Prostate gland (tissue), 2 donors: ENCODE measurements at regions not wholly inside any gene's neighbourhood (a gene's known extent, or its start where the extent isn't known, plus 50 kb on each side); places are given as distances from the start of the nearest gene placed in this dataset.
"Not testable (repeated sequence)": the region's sequence is repeated elsewhere in the genome, so short reads cannot be mapped to it uniquely, and the experiment has no call there.

ENCODE experiments used
- POLR2A ChIP-seq: fragments of 450-650 bp; IDR thresholded peaks from one replicate; pipeline ENCODE4 v1.6.1; 2016; ENCODE audit warnings: antibody characterized with exemption, mild to moderate bottlenecking
- TF ChIP-seq, protein P1 (sequence below), 4 experiments: fragments of 200-600 bp in 2 of 4; fragments of 450-650 bp in 2 of 4; sonication (generic) in 2 of 4; IDR thresholded peaks; 1 replicate in 3 of 4; 2 replicates in 1 of 4; pipeline ENCODE4 v1.5.1; 2016 to 2019; ENCODE audit warnings: antibody characterized with exemption in 4 of 4, mild to moderate bottlenecking in 2 of 4, moderate library complexity in 2 of 4

DNA sequence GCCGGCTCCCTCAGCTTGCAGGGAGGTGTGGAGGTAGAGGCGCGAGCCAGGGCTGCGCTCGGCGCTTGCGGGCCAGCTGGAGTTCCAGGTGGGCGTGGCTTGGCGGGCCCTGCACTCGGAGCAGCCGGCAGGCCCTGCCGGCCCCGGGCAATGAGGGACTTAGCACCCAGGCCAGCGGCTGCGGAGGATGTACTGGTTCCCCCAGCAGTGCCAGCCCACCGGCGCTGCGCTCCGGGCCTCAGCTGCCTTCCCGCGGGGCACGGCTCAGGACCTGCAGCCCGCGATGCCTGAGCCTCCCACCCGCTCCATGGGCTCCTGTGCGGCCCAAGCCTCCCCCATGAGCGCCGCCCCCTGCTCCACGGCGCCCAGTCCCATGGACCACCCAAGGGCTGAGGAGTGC is 1293.6 kb upstream of the NXPH2 start:
- TF ChIP-seq, protein P1, sequence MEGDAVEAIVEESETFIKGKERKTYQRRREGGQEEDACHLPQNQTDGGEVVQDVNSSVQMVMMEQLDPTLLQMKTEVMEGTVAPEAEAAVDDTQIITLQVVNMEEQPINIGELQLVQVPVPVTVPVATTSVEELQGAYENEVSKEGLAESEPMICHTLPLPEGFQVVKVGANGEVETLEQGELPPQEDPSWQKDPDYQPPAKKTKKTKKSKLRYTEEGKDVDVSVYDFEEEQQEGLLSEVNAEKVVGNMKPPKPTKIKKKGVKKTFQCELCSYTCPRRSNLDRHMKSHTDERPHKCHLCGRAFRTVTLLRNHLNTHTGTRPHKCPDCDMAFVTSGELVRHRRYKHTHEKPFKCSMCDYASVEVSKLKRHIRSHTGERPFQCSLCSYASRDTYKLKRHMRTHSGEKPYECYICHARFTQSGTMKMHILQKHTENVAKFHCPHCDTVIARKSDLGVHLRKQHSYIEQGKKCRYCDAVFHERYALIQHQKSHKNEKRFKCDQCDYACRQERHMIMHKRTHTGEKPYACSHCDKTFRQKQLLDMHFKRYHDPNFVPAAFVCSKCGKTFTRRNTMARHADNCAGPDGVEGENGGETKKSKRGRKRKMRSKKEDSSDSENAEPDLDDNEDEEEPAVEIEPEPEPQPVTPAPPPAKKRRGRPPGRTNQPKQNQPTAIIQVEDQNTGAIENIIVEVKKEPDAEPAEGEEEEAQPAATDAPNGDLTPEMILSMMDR (IDR thresholded peaks at IDR 0.05) = not testable (repeated sequence)
- not testable (repeated sequence) for TF ChIP-seq POLR2A
